ENCODE measurements at regions not wholly inside any gene's neighbourhood (a gene's known extent, or its start where the extent isn't known, plus 50 kb on each side); places are given as distances from the start of the nearest gene placed in this dataset.

DNA sequence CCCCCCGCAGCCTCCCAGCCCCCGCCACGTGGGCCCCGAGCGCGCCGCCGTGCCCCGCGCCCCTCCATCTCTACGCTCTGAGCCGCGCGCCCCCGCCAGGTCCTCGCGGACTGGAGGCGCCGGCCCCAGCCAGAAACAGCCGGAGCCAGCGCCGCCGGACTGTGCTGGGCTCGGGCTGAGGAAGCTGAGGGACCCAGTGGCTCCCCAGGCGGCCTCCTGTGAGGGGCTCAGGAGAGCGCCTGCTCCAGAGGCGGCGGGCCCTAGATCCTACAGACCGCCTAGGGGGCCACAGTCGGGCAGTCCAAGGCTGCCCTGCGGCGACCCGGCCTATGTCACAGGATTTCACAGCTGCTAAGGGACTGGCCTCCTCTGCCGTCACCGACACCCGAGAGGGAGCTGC lies 82.1 kb downstream of the NENF start:
- no peak for TF ChIP-seq POLR2A (IDR thresholded peaks at IDR 0.05)
- TF ChIP-seq, protein P1, sequence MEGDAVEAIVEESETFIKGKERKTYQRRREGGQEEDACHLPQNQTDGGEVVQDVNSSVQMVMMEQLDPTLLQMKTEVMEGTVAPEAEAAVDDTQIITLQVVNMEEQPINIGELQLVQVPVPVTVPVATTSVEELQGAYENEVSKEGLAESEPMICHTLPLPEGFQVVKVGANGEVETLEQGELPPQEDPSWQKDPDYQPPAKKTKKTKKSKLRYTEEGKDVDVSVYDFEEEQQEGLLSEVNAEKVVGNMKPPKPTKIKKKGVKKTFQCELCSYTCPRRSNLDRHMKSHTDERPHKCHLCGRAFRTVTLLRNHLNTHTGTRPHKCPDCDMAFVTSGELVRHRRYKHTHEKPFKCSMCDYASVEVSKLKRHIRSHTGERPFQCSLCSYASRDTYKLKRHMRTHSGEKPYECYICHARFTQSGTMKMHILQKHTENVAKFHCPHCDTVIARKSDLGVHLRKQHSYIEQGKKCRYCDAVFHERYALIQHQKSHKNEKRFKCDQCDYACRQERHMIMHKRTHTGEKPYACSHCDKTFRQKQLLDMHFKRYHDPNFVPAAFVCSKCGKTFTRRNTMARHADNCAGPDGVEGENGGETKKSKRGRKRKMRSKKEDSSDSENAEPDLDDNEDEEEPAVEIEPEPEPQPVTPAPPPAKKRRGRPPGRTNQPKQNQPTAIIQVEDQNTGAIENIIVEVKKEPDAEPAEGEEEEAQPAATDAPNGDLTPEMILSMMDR (IDR thresholded peaks at IDR 0.05), result peak in 1 of 5 experiments; percentile 11

Measured in tibial nerve (tissue), 3 donors.